Osteoblast (primary cell): ENCODE measurements at regions not wholly inside any gene's neighbourhood (a gene's known extent, or its start where the extent isn't known, plus 50 kb on each side); places are given as distances from the start of the nearest gene placed in this dataset.
A peak's percentile ranks its signal among the peaks of the same experiment; 100 is the strongest.

Experiments
- DNase-seq: peaks from one replicate; pipeline ENCODE4 v3.0.0; 2011; ENCODE audit warnings: low spot score, mixed read lengths; ENCODE audit not compliant: insufficient read length; ENCODE audit errors: missing footprints
- H2AFZ ChIP-seq: 2 replicates; pipeline ENCODE4 v1.6.0; 2011; ENCODE audit warnings: mild to moderate bottlenecking, low read length
- H3K27ac ChIP-seq: 2 replicates; pipeline ENCODE4 v1.5.1; 2011; ENCODE audit warnings: mild to moderate bottlenecking, low read depth, low read length, moderate library complexity
- H3K27me3 ChIP-seq: 2 replicates; pipeline ENCODE4 v1.6.0; 2012; ENCODE audit warnings: mild to moderate bottlenecking, control low read depth, inconsistent platforms, low read length, moderate library complexity; ENCODE audit not compliant: insufficient read depth
- H3K36me3 ChIP-seq: 2 replicates; pipeline ENCODE4 v1.5.1; 2011; ENCODE audit warnings: mild to moderate bottlenecking, low read length, control low read depth, moderate library complexity; ENCODE audit not compliant: insufficient read depth
- H3K4me1 ChIP-seq: 2 replicates; pipeline ENCODE4 v1.5.1; 2011; ENCODE audit warnings: mild to moderate bottlenecking, low read length, control low read depth, moderate library complexity; ENCODE audit not compliant: insufficient read depth
- H3K4me2 ChIP-seq: 2 replicates; pipeline ENCODE4 v1.6.0; 2011; ENCODE audit warnings: mild to moderate bottlenecking, low read length; ENCODE audit not compliant: insufficient read depth
- H3K4me3 ChIP-seq: fragments of 200-600 bp; sonication (generic); 3 replicates; pipeline ENCODE4 v1.5.1; 2012; ENCODE audit warnings: mild to moderate bottlenecking, low read length, inconsistent platforms; ENCODE audit not compliant: insufficient read depth
- H3K79me2 ChIP-seq: 2 replicates; pipeline ENCODE4 v1.6.0; 2012; ENCODE audit warnings: mild to moderate bottlenecking, low read length, control low read depth, inconsistent platforms; ENCODE audit not compliant: insufficient read depth
- H3K9me3 ChIP-seq: 2 replicates; pipeline ENCODE4 v1.5.1; 2011; ENCODE audit warnings: low read depth, low read length, control low read depth
- H4K20me1 ChIP-seq: 2 replicates; pipeline ENCODE4 v1.6.0; 2012; ENCODE audit warnings: mild to moderate bottlenecking, low read length, control low read depth; ENCODE audit not compliant: insufficient read depth
- TF ChIP-seq, protein P1 (sequence below): IDR thresholded peaks from 2 replicates; pipeline ENCODE4 v1.5.1; 2011; ENCODE audit warnings: mild to moderate bottlenecking, low read depth, low read length, moderate library complexity; ENCODE audit errors: extremely low read depth

DNA sequence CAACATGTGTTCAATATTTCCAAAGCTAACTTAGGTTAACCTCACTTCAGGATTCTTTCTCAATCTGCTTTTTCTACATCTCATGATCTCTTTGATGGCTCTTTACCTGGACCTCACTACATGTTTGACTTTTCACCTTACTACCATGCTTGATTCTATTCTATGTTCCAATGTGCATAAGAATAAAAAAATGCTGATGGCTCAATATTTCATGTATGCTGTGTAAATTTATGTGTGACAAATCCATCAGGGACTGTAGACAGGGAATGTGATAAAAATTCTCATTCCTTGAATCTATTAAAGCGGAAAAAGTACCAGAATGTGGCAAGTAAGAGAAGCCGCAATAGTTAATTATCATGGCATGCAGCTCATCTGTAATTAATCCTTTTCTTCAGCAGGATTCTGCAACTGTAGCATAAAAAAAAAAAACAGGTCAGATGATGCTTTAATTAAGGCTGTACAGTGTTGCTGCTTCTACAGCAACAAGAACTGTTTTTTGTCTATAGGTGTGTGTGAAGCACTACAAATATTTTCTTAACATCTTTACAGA lies 276.9 kb upstream of the PRKD1 start:
- Histone ChIP-seq H3K9me3 (no peaks in the 10 kb centered on the region), H3K4me2 (no peak overlapping the region), H3K27me3 (no peaks in the 10 kb centered on the region), H3K4me3 (no peak overlapping the region), H3K36me3 (no peaks in the 10 kb centered on the region), H2AFZ (peak overlapping the region; percentile 60), H3K4me1 (no peaks in the 10 kb centered on the region), H3K27ac (no peak overlapping the region), H3K79me2 (no peaks in the 10 kb centered on the region), H4K20me1 (no peaks in the 10 kb centered on the region)
- TF ChIP-seq, protein P1, sequence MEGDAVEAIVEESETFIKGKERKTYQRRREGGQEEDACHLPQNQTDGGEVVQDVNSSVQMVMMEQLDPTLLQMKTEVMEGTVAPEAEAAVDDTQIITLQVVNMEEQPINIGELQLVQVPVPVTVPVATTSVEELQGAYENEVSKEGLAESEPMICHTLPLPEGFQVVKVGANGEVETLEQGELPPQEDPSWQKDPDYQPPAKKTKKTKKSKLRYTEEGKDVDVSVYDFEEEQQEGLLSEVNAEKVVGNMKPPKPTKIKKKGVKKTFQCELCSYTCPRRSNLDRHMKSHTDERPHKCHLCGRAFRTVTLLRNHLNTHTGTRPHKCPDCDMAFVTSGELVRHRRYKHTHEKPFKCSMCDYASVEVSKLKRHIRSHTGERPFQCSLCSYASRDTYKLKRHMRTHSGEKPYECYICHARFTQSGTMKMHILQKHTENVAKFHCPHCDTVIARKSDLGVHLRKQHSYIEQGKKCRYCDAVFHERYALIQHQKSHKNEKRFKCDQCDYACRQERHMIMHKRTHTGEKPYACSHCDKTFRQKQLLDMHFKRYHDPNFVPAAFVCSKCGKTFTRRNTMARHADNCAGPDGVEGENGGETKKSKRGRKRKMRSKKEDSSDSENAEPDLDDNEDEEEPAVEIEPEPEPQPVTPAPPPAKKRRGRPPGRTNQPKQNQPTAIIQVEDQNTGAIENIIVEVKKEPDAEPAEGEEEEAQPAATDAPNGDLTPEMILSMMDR: no peak
- no peak for DNase-seq

DNA sequence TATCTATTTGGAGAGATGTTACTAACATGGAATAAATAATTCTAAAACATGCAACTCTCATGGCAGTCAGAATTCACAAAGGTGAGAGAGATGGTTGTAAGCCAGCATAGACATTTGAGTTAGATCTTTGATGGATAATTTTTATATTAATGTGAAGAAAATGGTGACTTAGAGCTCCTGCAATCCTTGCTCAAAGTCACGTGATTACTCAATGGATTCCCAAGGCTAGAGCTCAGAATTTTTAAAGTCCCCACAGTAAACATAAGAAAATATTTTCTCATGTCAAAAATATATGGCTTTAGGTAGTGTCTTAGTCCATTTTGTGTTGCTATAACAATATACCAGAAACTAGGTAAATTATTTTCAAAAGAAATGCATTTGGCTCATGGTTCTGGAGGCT lies 281.5 kb upstream of the PRKD1 start:
- Histone ChIP-seq H2AFZ (no peak overlapping the region), H4K20me1 (no peaks in the 10 kb centered on the region), H3K27me3 (no peaks in the 10 kb centered on the region), H3K4me3 (no peak overlapping the region), H3K36me3 (no peaks in the 10 kb centered on the region), H3K4me2 (no peak overlapping the region), H3K9me3 (no peaks in the 10 kb centered on the region), H3K4me1 (peaks cover 27% of the 10 kb centered on the region), H3K27ac (no peak overlapping the region), H3K79me2 (no peaks in the 10 kb centered on the region)
- TF ChIP-seq, protein P1: no peak
- no peak for DNase-seq

DNA sequence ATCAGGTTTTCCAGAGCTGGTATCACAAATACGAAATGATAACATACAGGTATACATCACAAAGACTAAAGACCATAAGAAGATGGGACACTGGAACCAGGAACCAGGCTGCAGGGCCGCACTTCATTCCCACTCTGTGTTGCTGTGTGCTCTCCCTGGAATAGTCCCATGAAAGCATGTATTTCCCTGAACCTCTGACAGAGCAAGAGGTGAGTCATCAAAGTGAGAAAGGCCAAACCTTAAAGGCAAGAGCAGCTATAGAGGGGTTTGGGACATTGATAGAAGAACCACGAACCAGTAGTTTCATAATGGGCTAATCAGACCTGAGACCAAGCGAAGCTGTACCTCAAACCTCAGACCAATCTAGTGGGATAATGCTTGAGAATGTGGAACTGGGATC lies 283.0 kb upstream of the PRKD1 start:
- Histone ChIP-seq H3K4me3 (no peak overlapping the region), H2AFZ (no peak overlapping the region), H4K20me1 (no peaks in the 10 kb centered on the region), H3K4me1 (peaks cover 30% of the 10 kb centered on the region), H3K79me2 (no peaks in the 10 kb centered on the region), H3K4me2 (no peak overlapping the region), H3K36me3 (no peaks in the 10 kb centered on the region), H3K27ac (no peak overlapping the region), H3K9me3 (no peaks in the 10 kb centered on the region), H3K27me3 (no peaks in the 10 kb centered on the region)
- TF ChIP-seq, protein P1: no peak
- DNase-seq: no peak

DNA sequence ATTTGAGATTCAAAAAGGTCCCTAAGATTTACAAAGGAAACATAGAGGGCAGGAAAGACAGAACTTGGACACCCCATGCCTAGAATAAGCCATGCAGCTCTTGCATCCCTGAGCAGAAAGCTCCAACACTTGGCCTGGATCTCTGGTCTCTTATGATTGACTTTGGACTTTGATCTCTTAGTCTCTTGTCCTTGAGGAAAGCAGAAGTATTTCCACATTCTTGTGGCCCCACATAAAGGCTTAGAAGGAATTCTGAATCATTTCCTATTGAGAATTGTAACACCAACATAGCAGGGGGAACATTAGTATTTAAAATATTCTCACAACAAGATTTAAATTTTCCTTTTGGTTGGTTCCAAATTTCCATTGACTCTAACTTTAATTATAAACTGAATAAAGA lies 283.7 kb upstream of the PRKD1 start:
- Histone ChIP-seq H3K9me3 (no peaks in the 10 kb centered on the region), H3K27ac (no peak overlapping the region), H3K4me2 (no peak overlapping the region), H3K4me3 (no peak overlapping the region), H3K79me2 (no peaks in the 10 kb centered on the region), H4K20me1 (no peaks in the 10 kb centered on the region), H3K27me3 (no peaks in the 10 kb centered on the region), H2AFZ (no peak overlapping the region), H3K4me1 (peaks cover 30% of the 10 kb centered on the region), H3K36me3 (no peaks in the 10 kb centered on the region)
- no peak for DNase-seq
- TF ChIP-seq, protein P1: no peak
